GM21381 (cell line): ENCODE measurements at regions not wholly inside any gene's neighbourhood (a gene's known extent, or its start where the extent isn't known, plus 50 kb on each side); places are given as distances from the start of the nearest gene placed in this dataset.

Experiments
- ATAC-seq: cut with Tn5 transposase; IDR thresholded peaks from one replicate; pipeline ENCODE4 v1.9.1; 2021; ENCODE audit warnings: mild to moderate bottlenecking, moderate library complexity; ENCODE audit not compliant: unreplicated experiment

GRCh38 chr11:87392665-87393064 is 354.9 kb downstream of the TMEM135 start:
- ATAC-seq: no peak

DNA sequence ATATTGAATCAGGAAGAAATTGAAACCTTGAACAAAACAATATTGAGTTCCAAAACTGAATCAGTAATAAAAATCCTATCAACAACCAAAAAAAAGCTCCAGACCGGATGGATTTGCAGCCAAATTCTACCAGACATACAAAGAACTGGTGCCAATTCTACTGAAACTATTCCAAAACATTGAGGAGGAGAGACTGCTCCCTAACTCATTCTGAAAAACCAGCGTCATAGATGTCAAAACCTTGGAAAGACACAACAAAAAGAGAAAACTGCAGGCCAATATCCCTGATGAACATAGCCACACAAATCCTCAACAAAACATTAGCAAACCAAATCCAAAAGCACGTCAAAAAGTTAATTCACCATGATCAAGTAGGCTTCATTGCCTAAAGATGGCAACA is 353.8 kb downstream of the TMEM135 start:
- no peak for ATAC-seq

GRCh38 chr11:87384078-87384729 is 346.5 kb downstream of the TMEM135 start:
- no peak for ATAC-seq

- ATAC-seq: no peak
These were observed 336.5 kb downstream of the TMEM135 start for GRCh38 chr11:87374038-87374807.
